ENCODE measurements at regions not wholly inside any gene's neighbourhood (a gene's known extent, or its start where the extent isn't known, plus 50 kb on each side); places are given as distances from the start of the nearest gene placed in this dataset.
"Not testable (repeated sequence)": the region's sequence is repeated elsewhere in the genome, so short reads cannot be mapped to it uniquely, and the experiment has no call there.

DNA sequence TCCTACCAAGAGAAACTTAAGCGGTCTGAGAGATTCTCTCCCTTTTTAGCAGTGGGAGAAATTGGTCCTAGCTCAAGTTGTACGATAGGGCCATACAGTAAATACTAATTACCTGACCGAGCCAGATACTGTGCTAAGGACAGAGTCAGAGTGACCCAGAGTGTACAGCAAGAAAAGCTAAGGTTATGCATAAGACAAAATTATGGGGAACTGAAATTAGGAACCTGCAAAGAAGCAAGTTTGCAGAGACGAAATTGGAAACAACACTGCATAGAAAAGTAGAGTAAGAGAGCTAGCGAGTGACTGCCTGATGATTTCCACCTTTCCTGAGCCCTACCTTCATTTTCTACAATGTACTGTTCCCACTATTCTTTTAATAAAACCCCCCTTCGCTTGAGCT lies 278.1 kb downstream of the NKX6-1 start:
- peaks cover 0 to 24% (median 0%) of the 10 kb centered on the region in 10 experiments; a peak in 6 of 20 replicates for H3K4me1 ChIP-seq
- H3K9ac ChIP-seq = no peak overlapping the region
- no peaks in the 10 kb centered on the region for H3K27me3 ChIP-seq
- H3K4me3 ChIP-seq = no peak overlapping the region
- peak overlapping the region in 2 of 11 experiments; percentile 38; a peak in 4 of 22 replicates for H3K4me2 ChIP-seq
- H3K27ac ChIP-seq = no peak overlapping the region
- no peak for TF ChIP-seq Cebpa-rat (IDR thresholded peaks at IDR 0.05)
- H3K9me3 ChIP-seq (replicated peaks in 1 of 11) = no peaks in the 10 kb centered on the region
- H4K20me1 ChIP-seq = no peaks in the 10 kb centered on the region
- no peaks in the 10 kb centered on the region for H3K36me3 ChIP-seq

DNA sequence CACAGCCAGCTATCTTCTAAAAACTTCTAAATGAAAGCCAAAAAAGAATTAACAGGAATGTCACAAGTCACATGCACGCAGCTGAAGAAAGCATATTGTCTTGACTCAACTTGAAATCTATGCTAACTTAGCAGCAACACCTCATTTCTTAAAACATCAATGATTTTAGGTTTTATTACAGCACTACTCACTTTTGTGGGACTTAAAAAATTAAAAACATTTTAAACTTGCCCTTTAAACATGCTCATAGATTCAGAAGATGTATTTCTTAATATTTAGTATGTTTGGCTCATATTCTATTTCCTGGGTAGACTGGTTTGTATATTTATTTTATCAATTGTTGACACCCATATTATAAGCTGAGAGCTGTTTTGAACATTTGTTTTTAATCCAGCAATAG lies 279.4 kb downstream of the NKX6-1 start:
- Histone ChIP-seq H3K4me3 (no peak overlapping the region), H3K4me2 (no peak overlapping the region), H3K27me3 (no peaks in the 10 kb centered on the region), H3K36me3 (no peaks in the 10 kb centered on the region), H3K27ac (no peak overlapping the region), H4K20me1 (no peaks in the 10 kb centered on the region), H3K9me3 (replicated peaks in 1 of 11) (no peaks in the 10 kb centered on the region), H3K9ac (no peak overlapping the region), H3K4me1 (peaks cover 0 to 24% (median 0%) of the 10 kb centered on the region in 10 experiments; a peak in 6 of 20 replicates)
- TF ChIP-seq Cebpa-rat (IDR thresholded peaks at IDR 0.05) = no peak

DNA sequence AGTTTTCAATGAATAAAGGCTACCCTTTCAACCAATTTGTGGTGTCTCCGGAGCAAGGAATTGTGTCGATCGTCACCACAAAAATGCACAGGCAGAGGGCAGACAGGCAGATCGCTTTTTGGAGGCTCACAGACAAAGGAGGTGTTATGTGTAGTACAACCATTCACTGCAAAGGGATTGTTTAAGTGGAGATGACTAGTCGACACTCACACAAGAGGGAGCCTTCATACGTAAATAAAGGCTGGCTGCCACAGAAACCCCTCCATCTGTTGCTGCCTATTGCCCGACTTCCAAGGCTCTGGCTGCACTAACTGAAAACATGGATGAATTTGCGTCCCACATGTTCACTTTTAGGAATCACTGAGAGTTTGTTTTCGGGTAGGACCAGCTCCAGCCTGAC lies 281.1 kb downstream of the NKX6-1 start:
- H3K4me2 ChIP-seq = no peak overlapping the region
- peaks cover 0 to 16% (median 0%) of the 10 kb centered on the region in 10 experiments; a peak in 6 of 20 replicates for H3K4me1 ChIP-seq
- no peaks in the 10 kb centered on the region for H3K9me3 ChIP-seq (replicated peaks in 1 of 11)
- no peaks in the 10 kb centered on the region for H3K27me3 ChIP-seq
- H3K9ac ChIP-seq = no peak overlapping the region
- no peaks in the 10 kb centered on the region for H4K20me1 ChIP-seq
- H3K36me3 ChIP-seq = no peaks in the 10 kb centered on the region
- no peak overlapping the region for H3K4me3 ChIP-seq
- no peak overlapping the region for H3K27ac ChIP-seq
- no peak for TF ChIP-seq Cebpa-rat (IDR thresholded peaks at IDR 0.05)

DNA sequence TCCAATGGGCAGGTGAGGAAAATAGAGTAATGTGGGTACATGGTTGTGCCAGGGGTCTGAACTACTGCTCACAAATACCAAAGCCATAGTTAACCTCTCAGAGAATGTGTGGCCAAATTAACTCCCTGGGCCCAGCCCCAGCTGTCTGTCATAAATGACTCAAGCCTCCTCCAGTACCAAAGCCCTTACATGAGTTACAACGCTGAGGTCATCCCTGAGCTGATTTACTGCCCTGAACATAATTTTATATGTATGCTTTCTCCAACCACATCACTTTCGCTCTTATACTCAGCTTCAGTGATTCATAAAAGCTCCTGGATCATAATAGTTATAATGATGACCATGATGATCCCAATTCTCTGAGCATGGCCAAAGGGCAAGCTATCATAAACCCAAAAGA lies 283.9 kb downstream of the NKX6-1 start:
- Histone ChIP-seq H3K27me3 (no peaks in the 10 kb centered on the region), H3K4me1 (no peaks in the 10 kb centered on the region), H3K9me3 (replicated peaks in 1 of 11) (no peaks in the 10 kb centered on the region), H3K27ac (no peak overlapping the region), H3K36me3 (no peaks in the 10 kb centered on the region), H3K9ac (no peak overlapping the region), H3K4me2 (no peak overlapping the region), H3K4me3 (no peak overlapping the region), H4K20me1 (no peaks in the 10 kb centered on the region)
- no peak for TF ChIP-seq Cebpa-rat (IDR thresholded peaks at IDR 0.05)

DNA sequence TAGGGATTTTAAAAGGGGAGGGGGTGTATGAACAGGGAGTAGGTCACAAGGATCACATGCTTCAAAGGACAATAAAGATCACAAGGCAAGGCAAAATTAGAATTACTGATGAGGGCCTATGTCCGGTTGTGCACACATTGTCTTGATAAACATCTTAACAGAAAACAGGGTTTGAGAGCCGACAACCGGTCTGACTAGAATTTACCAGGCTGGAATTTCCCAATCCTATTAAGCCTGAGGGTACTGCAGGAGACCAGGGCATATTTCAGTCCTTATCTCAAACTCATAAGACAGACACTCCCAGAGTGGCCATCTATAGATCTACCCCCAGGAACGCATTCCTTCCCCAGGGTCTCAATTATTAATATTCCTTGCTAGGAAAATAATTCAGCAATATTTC lies 292.9 kb downstream of the NKX6-1 start:
- not testable (repeated sequence) for H4K20me1 ChIP-seq, H3K4me2 ChIP-seq, H3K4me3 ChIP-seq, H3K27ac ChIP-seq, H3K27me3 ChIP-seq, H3K4me1 ChIP-seq, H3K36me3 ChIP-seq, H3K9ac ChIP-seq
- peaks cover 0 to 33% (median 11%) of the 10 kb centered on the region in 11 experiments; a peak in 11 of 22 replicates for H3K9me3 ChIP-seq (replicated peaks in 1 of 11)

DNA sequence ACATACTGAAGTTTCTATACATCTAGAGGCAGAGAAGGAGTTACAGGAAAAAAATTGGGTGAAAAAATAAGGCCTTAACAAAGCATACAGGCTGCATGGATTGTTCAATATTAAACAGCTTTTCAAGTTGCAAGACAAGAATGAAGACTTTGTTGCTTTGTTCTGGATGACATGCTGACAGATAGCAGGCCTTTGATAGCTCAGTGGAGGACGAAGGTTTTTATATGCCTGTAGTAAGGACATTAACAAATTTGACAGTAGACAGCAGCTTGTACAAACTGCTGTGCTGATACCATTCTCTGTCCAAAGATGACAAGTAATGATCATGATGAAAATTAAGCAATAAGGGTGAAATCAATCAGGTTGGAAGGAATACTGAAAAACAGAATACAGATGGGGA lies 309.9 kb downstream of the NKX6-1 start:
- H3K4me3 ChIP-seq = no peak overlapping the region
- no peak overlapping the region for H3K27ac ChIP-seq
- no peaks in the 10 kb centered on the region for H3K9me3 ChIP-seq (replicated peaks in 1 of 11)
- no peaks in the 10 kb centered on the region for H3K36me3 ChIP-seq
- no peak for TF ChIP-seq Cebpa-rat (IDR thresholded peaks at IDR 0.05)
- peaks cover 0 to 22% (median 0%) of the 10 kb centered on the region in 10 experiments; a peak in 4 of 20 replicates for H3K4me1 ChIP-seq
- no peaks in the 10 kb centered on the region for H3K27me3 ChIP-seq
- H4K20me1 ChIP-seq = no peaks in the 10 kb centered on the region
- H3K9ac ChIP-seq = no peak overlapping the region
- H3K4me2 ChIP-seq = no peak overlapping the region

DNA sequence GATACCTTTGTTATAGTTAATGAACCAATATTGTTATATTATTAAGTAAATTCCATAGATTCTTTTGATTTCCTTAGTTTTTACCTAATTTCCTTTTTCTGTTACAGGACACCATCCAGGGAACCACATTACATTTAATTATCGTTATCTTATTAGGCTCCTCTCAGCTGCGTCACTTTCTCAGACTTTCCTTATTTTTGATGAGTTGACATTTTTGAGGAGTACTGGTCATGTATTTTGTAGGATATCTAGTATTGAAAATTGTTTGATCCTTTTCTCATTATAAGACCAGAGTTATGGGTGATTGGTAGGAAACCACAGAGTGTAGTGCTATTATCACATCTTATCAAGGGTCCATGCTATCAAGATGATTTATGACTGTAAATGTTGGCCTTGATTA lies 319.7 kb downstream of the NKX6-1 start:
- H3K9me3 ChIP-seq (replicated peaks in 1 of 11) = no peaks in the 10 kb centered on the region

DNA sequence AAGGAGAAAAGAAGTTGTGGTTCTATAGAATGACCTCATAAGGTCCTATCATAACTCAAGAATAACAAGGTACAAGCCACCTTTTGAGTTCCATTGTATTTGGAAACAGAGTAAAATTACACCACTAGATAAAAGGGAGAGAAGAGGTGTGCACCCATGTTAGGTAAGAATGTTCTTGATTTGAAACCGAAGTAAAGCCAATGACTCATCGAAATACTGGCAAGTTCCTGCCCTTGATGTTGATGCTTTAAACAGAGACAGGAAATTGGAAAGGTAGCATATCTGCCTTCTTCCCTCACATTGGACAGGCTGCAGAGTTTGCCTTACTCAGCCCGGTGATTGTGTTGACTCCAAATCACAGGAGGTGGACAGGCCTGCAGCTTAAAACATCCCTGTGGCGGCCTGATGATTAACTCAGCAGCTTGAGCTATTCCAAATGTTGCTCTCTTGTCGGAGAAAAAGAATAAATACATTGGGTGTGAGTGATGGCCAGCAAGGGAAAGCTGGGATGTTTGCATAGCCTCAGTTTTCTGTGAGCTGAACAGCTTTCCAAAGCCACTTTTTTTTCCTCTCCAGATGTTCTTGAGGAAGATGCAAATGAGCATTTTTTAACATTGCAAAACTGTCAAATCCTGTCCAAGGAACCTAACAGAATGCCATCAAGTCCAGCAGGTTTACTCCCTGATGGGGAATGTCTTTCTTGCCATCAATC lies 321.1 kb downstream of the NKX6-1 start:
- Histone ChIP-seq H3K9me3 (replicated peaks in 1 of 11) (no peaks in the 10 kb centered on the region), H3K4me3 (no peak overlapping the region), H3K4me1 (no peaks in the 10 kb centered on the region), H3K27me3 (no peaks in the 10 kb centered on the region), H3K27ac (no peak overlapping the region), H3K9ac (no peak overlapping the region), H3K4me2 (no peak overlapping the region), H3K36me3 (no peaks in the 10 kb centered on the region), H4K20me1 (no peaks in the 10 kb centered on the region)
- no peak for TF ChIP-seq Cebpa-rat (IDR thresholded peaks at IDR 0.05)

More for the DNA sequence above, 319.7 kb downstream of the NKX6-1 start:
- no peaks in the 10 kb centered on the region for H4K20me1 ChIP-seq
- no peak overlapping the region for H3K9ac ChIP-seq
- no peak overlapping the region for H3K4me3 ChIP-seq
- no peaks in the 10 kb centered on the region for H3K36me3 ChIP-seq
- no peaks in the 10 kb centered on the region for H3K27me3 ChIP-seq
- no peaks in the 10 kb centered on the region for H3K4me1 ChIP-seq
- no peak overlapping the region for H3K4me2 ChIP-seq
- no peak for TF ChIP-seq Cebpa-rat (IDR thresholded peaks at IDR 0.05)
- no peak overlapping the region for H3K27ac ChIP-seq

DNA sequence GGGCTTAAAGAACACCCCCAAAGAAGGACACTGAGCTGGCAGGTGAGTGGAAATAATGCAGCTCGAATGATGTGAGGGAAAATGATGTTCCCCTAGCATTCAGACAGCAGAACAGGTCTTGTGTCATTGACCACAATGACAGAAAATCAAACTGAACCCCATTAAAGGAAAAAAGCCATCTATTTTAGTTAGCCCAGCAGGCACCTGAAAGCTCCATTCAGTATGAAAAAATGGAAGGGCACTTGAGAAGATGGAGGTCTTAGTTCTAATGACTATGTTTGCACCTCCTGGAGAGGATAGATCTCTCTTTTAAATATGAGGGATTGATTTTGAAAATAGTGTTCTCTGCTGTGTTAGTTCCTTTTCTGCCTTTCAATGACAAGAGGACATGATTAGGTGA lies 323.1 kb downstream of the NKX6-1 start:
- no peak overlapping the region for H3K4me3 ChIP-seq
- H3K36me3 ChIP-seq = no peaks in the 10 kb centered on the region
- H3K4me1 ChIP-seq = no peaks in the 10 kb centered on the region
- no peak overlapping the region for H3K4me2 ChIP-seq
- no peaks in the 10 kb centered on the region for H4K20me1 ChIP-seq
- H3K9me3 ChIP-seq (replicated peaks in 1 of 11) = no peaks in the 10 kb centered on the region
- no peak overlapping the region for H3K9ac ChIP-seq
- H3K27ac ChIP-seq = no peak overlapping the region
- TF ChIP-seq Cebpa-rat (IDR thresholded peaks at IDR 0.05) = no peak
- H3K27me3 ChIP-seq = no peaks in the 10 kb centered on the region

DNA sequence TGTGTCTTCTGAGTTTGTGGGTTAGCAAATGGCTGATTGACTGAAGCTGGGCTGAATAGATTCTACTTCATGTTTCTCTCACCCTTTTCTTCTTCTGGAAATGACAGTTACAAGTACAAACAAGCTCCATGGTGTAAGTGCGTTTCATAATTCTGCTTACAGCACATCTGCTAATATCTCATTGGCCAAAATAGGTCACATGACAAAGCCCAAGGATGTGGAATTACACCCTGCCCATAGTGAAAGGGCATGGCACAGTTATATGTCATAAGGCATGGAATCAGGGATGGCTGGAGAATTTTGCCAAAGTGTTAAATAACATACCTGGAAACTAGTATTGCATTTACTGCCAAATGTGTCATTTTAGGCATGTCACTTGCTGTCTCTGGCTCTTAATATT lies 327.2 kb downstream of the NKX6-1 start:
- no peak for TF ChIP-seq Cebpa-rat (IDR thresholded peaks at IDR 0.05)
- Histone ChIP-seq H3K36me3 (no peaks in the 10 kb centered on the region), H3K4me3 (no peak overlapping the region), H3K27me3 (no peaks in the 10 kb centered on the region), H3K9me3 (replicated peaks in 1 of 11) (no peaks in the 10 kb centered on the region), H4K20me1 (no peaks in the 10 kb centered on the region), H3K9ac (no peak overlapping the region), H3K4me2 (no peak overlapping the region), H3K27ac (no peak overlapping the region), H3K4me1 (no peaks in the 10 kb centered on the region)

Measured in BLaER1 treated with 17β-estradiol and CSF1 and Interleukin-3, amounts not matched to agents 10 nM and 100 nM (cell line).